Cerebellar cortex (tissue), 1 donor: ENCODE measurements at regions not wholly inside any gene's neighbourhood (a gene's known extent, or its start where the extent isn't known, plus 50 kb on each side); places are given as distances from the start of the nearest gene placed in this dataset.

Source experiments
- DNase-seq: peaks from one replicate; pipeline ENCODE4 v3.0.0-alpha.2; 2015; ENCODE audit warnings: low spot score

GRCh38 chr6:166692723-166693302 lies 65.8 kb upstream of the RPS6KA2 start:
- no peak for DNase-seq

GRCh38 chr6:166691746-166692145 lies 64.7 kb upstream of the RPS6KA2 start:
- peak; percentile 10 for DNase-seq

GRCh38 chr6:166691199-166691598 lies 64.1 kb upstream of the RPS6KA2 start:
- peak; percentile 59 for DNase-seq

GRCh38 chr6:166689687-166690086 lies 62.6 kb upstream of the RPS6KA2 start:
- no peak for DNase-seq

GRCh38 chr6:166688901-166689300 lies 61.9 kb upstream of the RPS6KA2 start:
- DNase-seq = no peak

GRCh38 chr6:166687879-166688205 lies 60.8 kb upstream of the RPS6KA2 start:
- no peak for DNase-seq

- no peak for DNase-seq
These were observed 60.2 kb upstream of the RPS6KA2 start for GRCh38 chr6:166687070-166687878.

GRCh38 chr6:166686317-166686716 lies 59.3 kb upstream of the RPS6KA2 start:
- no peak for DNase-seq

GRCh38 chr6:166684866-166685265 lies 57.8 kb upstream of the RPS6KA2 start:
- no peak for DNase-seq

- no peak for DNase-seq
These were observed 57.1 kb upstream of the RPS6KA2 start for GRCh38 chr6:166684170-166684569.

- no peak for DNase-seq
These were observed 56.4 kb upstream of the RPS6KA2 start for GRCh38 chr6:166683477-166683876.

- no peak for DNase-seq
These were observed 52.5 kb upstream of the RPS6KA2 start for GRCh38 chr6:166679566-166679965.

- no peak for DNase-seq
These were observed 51.4 kb upstream of the RPS6KA2 start for GRCh38 chr6:166678426-166678825.

GRCh38 chr6:166677941-166678340 lies 50.9 kb upstream of the RPS6KA2 start:
- no peak for DNase-seq
